ENCODE measurements at regions not wholly inside any gene's neighbourhood (a gene's known extent, or its start where the extent isn't known, plus 50 kb on each side); places are given as distances from the start of the nearest gene placed in this dataset.

DNA sequence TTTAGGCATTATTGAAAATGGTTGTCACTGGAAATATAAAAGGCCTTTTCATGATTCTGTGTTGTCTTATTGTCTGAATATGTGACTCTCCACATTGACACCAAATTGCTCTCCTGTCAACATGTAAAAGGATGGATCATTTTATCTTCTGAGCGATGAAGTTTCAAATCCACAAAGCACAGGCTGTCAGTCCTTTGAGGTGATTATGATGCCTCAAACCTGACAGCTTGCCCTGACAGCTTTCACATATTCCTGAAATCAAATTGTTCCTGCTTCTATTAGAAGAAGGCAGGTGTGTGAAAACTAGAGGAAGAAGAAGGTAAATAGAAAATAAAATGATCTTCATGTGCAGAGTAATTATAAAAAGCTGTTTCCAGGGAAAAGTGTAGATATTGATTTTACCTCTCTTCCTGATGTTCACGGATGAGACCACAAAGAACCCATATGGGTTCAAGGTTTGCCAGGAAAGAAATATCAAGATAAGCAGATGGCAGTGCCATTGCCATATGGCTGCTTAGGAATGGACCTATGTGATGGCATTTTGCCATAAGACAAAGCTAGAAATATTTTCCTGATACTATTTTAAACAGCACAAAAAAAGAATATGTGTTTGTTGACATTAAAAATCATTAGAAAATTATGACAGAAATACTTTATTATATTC is 1006.3 kb upstream of the AGA start:
- no peak overlapping the region for H3K27ac Mint-ChIP-seq (ENCODE audit: low read depth, unreplicated experiment)
- DNase-seq (ENCODE audit: unreplicated experiment) = no peak
- intact Hi-C loops (cut with micrococcal nuclease) = no loop called here
- H3K4me1 Mint-ChIP-seq (ENCODE audit: insufficient read depth, unreplicated experiment) = peaks cover 9% of the 10 kb centered on the region
- no TSS peak for BruUV-seq (replicated peaks)
- H3K4me3 Mint-ChIP-seq (ENCODE audit: unreplicated experiment) = no peak overlapping the region
- ChIA-PET CTCF (interaction anchor here (0.6 kb wide), 2 partner anchors 220 to 685 kb away, joined by 4 to 5 read pairs; no protein-coding TSS in a partner anchor), POLR2A (no interaction called here)
- no peaks in the 10 kb centered on the region for H3K27me3 Mint-ChIP-seq (ENCODE audit: insufficient read depth, unreplicated experiment)
- TF ChIP-seq, protein P1, sequence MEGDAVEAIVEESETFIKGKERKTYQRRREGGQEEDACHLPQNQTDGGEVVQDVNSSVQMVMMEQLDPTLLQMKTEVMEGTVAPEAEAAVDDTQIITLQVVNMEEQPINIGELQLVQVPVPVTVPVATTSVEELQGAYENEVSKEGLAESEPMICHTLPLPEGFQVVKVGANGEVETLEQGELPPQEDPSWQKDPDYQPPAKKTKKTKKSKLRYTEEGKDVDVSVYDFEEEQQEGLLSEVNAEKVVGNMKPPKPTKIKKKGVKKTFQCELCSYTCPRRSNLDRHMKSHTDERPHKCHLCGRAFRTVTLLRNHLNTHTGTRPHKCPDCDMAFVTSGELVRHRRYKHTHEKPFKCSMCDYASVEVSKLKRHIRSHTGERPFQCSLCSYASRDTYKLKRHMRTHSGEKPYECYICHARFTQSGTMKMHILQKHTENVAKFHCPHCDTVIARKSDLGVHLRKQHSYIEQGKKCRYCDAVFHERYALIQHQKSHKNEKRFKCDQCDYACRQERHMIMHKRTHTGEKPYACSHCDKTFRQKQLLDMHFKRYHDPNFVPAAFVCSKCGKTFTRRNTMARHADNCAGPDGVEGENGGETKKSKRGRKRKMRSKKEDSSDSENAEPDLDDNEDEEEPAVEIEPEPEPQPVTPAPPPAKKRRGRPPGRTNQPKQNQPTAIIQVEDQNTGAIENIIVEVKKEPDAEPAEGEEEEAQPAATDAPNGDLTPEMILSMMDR (IDR thresholded peaks at IDR 0.05; ENCODE audit: unreplicated experiment) = no peak
- H3K36me3 Mint-ChIP-seq (ENCODE audit: insufficient read depth, unreplicated experiment) = no peaks in the 10 kb centered on the region
- no peaks in the 10 kb centered on the region for H3K9me3 Mint-ChIP-seq (ENCODE audit: unreplicated experiment)

DNA sequence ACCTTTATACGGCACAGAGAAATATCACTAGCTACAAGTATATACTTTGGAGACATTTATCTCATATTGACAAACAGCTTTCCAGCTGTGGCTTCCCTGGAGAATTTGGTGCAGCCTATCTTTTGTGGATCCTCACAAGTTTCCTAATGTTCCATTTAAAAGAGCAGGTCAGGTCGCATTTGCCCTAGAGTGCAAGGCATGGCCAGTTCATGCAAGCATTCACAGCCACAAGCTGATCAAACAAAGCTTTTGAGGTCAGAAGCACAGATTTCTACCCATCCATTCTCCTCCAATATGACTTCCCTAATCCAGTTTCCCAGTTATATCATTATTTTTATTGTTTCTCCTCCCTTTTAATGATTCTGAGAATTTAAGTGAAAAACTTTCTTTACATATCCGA is 1008.4 kb upstream of the AGA start:
- peaks cover 9% of the 10 kb centered on the region for H3K4me1 Mint-ChIP-seq (ENCODE audit: insufficient read depth, unreplicated experiment)
- ChIA-PET POLR2A (no interaction called here), CTCF (interaction anchor here (0.9 kb wide), 1 partner anchor 14 kb away, joined by 4 read pairs; no protein-coding TSS in a partner anchor)
- H3K36me3 Mint-ChIP-seq (ENCODE audit: insufficient read depth, unreplicated experiment) = no peaks in the 10 kb centered on the region
- H3K4me3 Mint-ChIP-seq (ENCODE audit: unreplicated experiment) = no peak overlapping the region
- intact Hi-C loops (cut with micrococcal nuclease) = no loop called here
- no peak for DNase-seq (ENCODE audit: unreplicated experiment)
- no TSS peak for BruUV-seq (replicated peaks)
- no peaks in the 10 kb centered on the region for H3K9me3 Mint-ChIP-seq (ENCODE audit: unreplicated experiment)
- no peaks in the 10 kb centered on the region for H3K27me3 Mint-ChIP-seq (ENCODE audit: insufficient read depth, unreplicated experiment)
- TF ChIP-seq, protein P1 (IDR thresholded peaks at IDR 0.05; ENCODE audit: unreplicated experiment) = no peak
- H3K27ac Mint-ChIP-seq (ENCODE audit: low read depth, unreplicated experiment) = no peak overlapping the region

DNA sequence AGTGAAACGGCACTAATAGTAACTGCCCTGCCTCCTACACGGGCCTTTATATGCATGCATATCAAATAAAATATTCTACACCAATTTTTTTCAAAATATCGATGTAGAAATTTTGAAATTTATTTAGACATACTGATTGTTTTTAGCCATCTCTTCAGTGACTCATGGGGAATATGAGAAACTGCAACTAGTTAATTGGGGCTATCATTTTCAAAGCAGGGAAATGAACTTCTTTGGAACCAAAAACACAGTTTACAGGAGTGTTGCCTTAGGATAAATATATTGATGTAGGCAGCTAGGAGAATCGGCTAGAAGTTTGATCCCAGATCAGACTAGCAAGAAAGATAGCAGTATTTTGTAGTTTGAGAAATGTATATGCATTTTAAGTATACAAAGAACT is 1010.8 kb upstream of the AGA start:
- ChIA-PET CTCF (no interaction called here), POLR2A (interaction anchor here (0.8 kb wide), 1 partner anchor 11 kb away, joined by 3 read pairs; no protein-coding TSS in a partner anchor)
- Mint-ChIP-seq H3K27ac (ENCODE audit: low read depth, unreplicated experiment) (no peak overlapping the region), H3K9me3 (ENCODE audit: unreplicated experiment) (no peaks in the 10 kb centered on the region), H3K4me3 (ENCODE audit: unreplicated experiment) (no peak overlapping the region), H3K27me3 (ENCODE audit: insufficient read depth, unreplicated experiment) (no peaks in the 10 kb centered on the region), H3K36me3 (ENCODE audit: insufficient read depth, unreplicated experiment) (no peaks in the 10 kb centered on the region), H3K4me1 (ENCODE audit: insufficient read depth, unreplicated experiment) (peaks cover 9% of the 10 kb centered on the region)
- DNase-seq (ENCODE audit: unreplicated experiment) = peak; percentile 11
- intact Hi-C loops (cut with micrococcal nuclease) = no loop called here
- TF ChIP-seq, protein P1 (IDR thresholded peaks at IDR 0.05; ENCODE audit: unreplicated experiment) = no peak
- BruUV-seq (replicated peaks) = no TSS peak

GRCh38 chr4:178457286-178457685 is 1015.0 kb upstream of the AGA start:
- intact Hi-C loops (cut with micrococcal nuclease) = no loop called here
- DNase-seq (ENCODE audit: unreplicated experiment) = no peak
- POLR2A ChIA-PET = no interaction called here
- Mint-ChIP-seq H3K9me3 (ENCODE audit: unreplicated experiment) (no peaks in the 10 kb centered on the region), H3K4me3 (ENCODE audit: unreplicated experiment) (no peak overlapping the region), H3K27me3 (ENCODE audit: insufficient read depth, unreplicated experiment) (no peaks in the 10 kb centered on the region), H3K36me3 (ENCODE audit: insufficient read depth, unreplicated experiment) (no peaks in the 10 kb centered on the region), H3K27ac (ENCODE audit: low read depth, unreplicated experiment) (no peak overlapping the region), H3K4me1 (ENCODE audit: insufficient read depth, unreplicated experiment) (peaks cover 9% of the 10 kb centered on the region)
- CTCF ChIA-PET = no interaction called here
- BruUV-seq (replicated peaks) = no TSS peak
- TF ChIP-seq, protein P1 (IDR thresholded peaks at IDR 0.05; ENCODE audit: unreplicated experiment) = no peak
